ENCODE measurements at regions not wholly inside any gene's neighbourhood (a gene's known extent, or its start where the extent isn't known, plus 50 kb on each side); places are given as distances from the start of the nearest gene placed in this dataset.

GRCh38 chr1:191577213-191577612, 581.0 kb upstream of the RGS18 start:
- no peak for TF ChIP-seq ZNF431 (CRISPR knock-in tag; IDR thresholded peaks at IDR 0.05)
- TF ChIP-seq ELK1 (CRISPR knock-in tag; IDR thresholded peaks at IDR 0.05): no peak
- no peak for TF ChIP-seq ZNF124 (CRISPR knock-in tag; IDR thresholded peaks at IDR 0.05)
- no peak for TF ChIP-seq RCOR1 (IDR thresholded peaks at IDR 0.05; ENCODE audit: borderline replicate concordance in 1 of 2, low read depth in 2 of 2, low read length in 2 of 2)
- no peak for TF ChIP-seq BDP1 (IDR thresholded peaks at IDR 0.05; ENCODE audit: insufficient read depth, insufficient read length)
- TF ChIP-seq KLF10 (CRISPR knock-in tag; IDR thresholded peaks at IDR 0.05): no peak
- no peak for TF ChIP-seq ZNF23 (CRISPR knock-in tag; IDR thresholded peaks at IDR 0.05)
